ENCODE measurements at regions not wholly inside any gene's neighbourhood (a gene's known extent, or its start where the extent isn't known, plus 50 kb on each side); places are given as distances from the start of the nearest gene placed in this dataset.

GRCh38 chr5:22908129-22908528 is 55.0 kb upstream of the CDH12 start:
- Histone ChIP-seq H3K9me3 (ENCODE audit: insufficient read depth, low read depth) (no peaks in the 10 kb centered on the region), H3K36me3 (ENCODE audit: low read depth) (no peaks in the 10 kb centered on the region), H3K9me2 (ENCODE audit: insufficient read depth) (no peaks in the 10 kb centered on the region; the same call in 1 of the 2 replicates), H3K79me2 (ENCODE audit: low read depth) (no peaks in the 10 kb centered on the region), H3K4me3 (no peak overlapping the region), H3K27me3 (ENCODE audit: insufficient read depth, low read depth) (no peaks in the 10 kb centered on the region), H3K4me1 (replicated peaks; ENCODE audit: insufficient read depth) (no peaks in the 10 kb centered on the region), H2AFZ (no peak overlapping the region), H3F3A (ENCODE audit: insufficient read depth, low read depth) (no peaks in the 10 kb centered on the region), H3K27ac (no peak overlapping the region), H3K4me2 (no peak overlapping the region), H4K20me1 (ENCODE audit: insufficient read depth) (no peaks in the 10 kb centered on the region)
- POLR2A ChIA-PET (ENCODE audit: unreplicated experiment): no interaction called here
- BruUV-seq (replicated peaks): no TSS peak
- no peak for DNase-seq
- intact Hi-C loops (cut with micrococcal nuclease; ENCODE audit: unreplicated experiment): no loop called here
- TF ChIP-seq, protein P1, sequence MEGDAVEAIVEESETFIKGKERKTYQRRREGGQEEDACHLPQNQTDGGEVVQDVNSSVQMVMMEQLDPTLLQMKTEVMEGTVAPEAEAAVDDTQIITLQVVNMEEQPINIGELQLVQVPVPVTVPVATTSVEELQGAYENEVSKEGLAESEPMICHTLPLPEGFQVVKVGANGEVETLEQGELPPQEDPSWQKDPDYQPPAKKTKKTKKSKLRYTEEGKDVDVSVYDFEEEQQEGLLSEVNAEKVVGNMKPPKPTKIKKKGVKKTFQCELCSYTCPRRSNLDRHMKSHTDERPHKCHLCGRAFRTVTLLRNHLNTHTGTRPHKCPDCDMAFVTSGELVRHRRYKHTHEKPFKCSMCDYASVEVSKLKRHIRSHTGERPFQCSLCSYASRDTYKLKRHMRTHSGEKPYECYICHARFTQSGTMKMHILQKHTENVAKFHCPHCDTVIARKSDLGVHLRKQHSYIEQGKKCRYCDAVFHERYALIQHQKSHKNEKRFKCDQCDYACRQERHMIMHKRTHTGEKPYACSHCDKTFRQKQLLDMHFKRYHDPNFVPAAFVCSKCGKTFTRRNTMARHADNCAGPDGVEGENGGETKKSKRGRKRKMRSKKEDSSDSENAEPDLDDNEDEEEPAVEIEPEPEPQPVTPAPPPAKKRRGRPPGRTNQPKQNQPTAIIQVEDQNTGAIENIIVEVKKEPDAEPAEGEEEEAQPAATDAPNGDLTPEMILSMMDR (conservative IDR thresholded peaks at IDR 0.05): no peak
- TF ChIP-seq EZH2 (IDR thresholded peaks at IDR 0.05; ENCODE audit: low read depth): no peak
- CTCF ChIA-PET: no interaction called here

All from PC-9 (cell line).